Spleen (tissue), 7 donors: ENCODE measurements at regions not wholly inside any gene's neighbourhood (a gene's known extent, or its start where the extent isn't known, plus 50 kb on each side); places are given as distances from the start of the nearest gene placed in this dataset.

ENCODE experiments used
- CTCF ChIP-seq, 11 experiments: fragments of 200-600 bp in 7 of 11; fragments of 450-650 bp in 4 of 11; sonication (generic) in 4 of 11; IDR thresholded peaks in 8 of 11; conservative IDR thresholded peaks in 3 of 11; 1 replicate in 7 of 11; 2 replicates in 4 of 11; pipeline versions ENCODE4 v1.4.0 to v1.8.0; 2016 to 2021; ENCODE audit warnings: antibody characterized with exemption in 11 of 11, inconsistent platforms in 4 of 11, mild to moderate bottlenecking in 1 of 11
- POLR2A ChIP-seq, 3 donors: fragments of 450-650 bp; IDR thresholded peaks; one replicate each; pipeline ENCODE4 v1.5.1; 2017; ENCODE audit warnings: antibody characterized with exemption in 3 of 3, mild to moderate bottlenecking in 1 of 3
- POLR2AphosphoS5 ChIP-seq, 3 donors: sonication (generic); formaldehyde crosslinking; IDR thresholded peaks; one replicate each; pipeline ENCODE4 v1.5.1; 2017; ENCODE audit warnings: antibody characterized with exemption in 3 of 3
- donor health status: DM: no; HTN: no; CAD: no; lungs with moderate emphysema.
- donor health status: DM: no; HTN: no; CAD: no.
- donor health status: DM: no; HTN: no; CAD: no.

GRCh38 chr7:12923971-12924370 lies 236.5 kb downstream of the ARL4A start:
- TF ChIP-seq POLR2A (IDR thresholded peaks at IDR 0.05) (no peak), CTCF (IDR thresholded peaks at IDR 0.05 in 8 of 11, conservative IDR thresholded peaks at IDR 0.05 in 3 of 11) (no peak), POLR2AphosphoS5 (IDR thresholded peaks at IDR 0.05) (no peak)
